GM12873 (cell line): ENCODE measurements at regions not wholly inside any gene's neighbourhood (a gene's known extent, or its start where the extent isn't known, plus 50 kb on each side); places are given as distances from the start of the nearest gene placed in this dataset.

Experiments used
- TF ChIP-seq, protein P1 (sequence below): IDR thresholded peaks from 2 replicates; pipeline ENCODE4 v1.5.1; 2012; ENCODE audit warnings: low read depth, mild to moderate bottlenecking, moderate library complexity, low read length, control low read depth; ENCODE audit not compliant: insufficient read depth; ENCODE audit errors: missing control alignments

DNA sequence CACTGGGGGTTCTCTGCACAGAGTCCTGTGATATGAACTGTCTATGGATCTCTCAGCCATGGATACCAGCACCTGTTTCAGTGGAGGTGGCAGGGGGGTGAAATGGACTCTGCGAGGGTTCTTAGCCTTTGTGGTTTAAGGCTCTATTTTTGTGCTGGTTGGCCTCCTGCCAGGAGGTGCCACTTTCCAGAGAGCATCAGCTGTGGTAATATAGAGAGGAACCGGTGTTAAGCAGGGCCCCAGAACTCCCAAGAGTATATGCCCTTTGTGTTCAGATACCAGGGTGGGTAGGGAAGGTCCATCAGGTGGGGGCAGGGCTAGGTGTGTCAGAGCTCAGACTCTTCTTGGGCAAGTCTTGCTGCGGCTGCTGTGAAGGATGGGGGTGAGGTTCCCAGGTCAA is 330.0 kb upstream of the PLD5 start:
- TF ChIP-seq, protein P1, sequence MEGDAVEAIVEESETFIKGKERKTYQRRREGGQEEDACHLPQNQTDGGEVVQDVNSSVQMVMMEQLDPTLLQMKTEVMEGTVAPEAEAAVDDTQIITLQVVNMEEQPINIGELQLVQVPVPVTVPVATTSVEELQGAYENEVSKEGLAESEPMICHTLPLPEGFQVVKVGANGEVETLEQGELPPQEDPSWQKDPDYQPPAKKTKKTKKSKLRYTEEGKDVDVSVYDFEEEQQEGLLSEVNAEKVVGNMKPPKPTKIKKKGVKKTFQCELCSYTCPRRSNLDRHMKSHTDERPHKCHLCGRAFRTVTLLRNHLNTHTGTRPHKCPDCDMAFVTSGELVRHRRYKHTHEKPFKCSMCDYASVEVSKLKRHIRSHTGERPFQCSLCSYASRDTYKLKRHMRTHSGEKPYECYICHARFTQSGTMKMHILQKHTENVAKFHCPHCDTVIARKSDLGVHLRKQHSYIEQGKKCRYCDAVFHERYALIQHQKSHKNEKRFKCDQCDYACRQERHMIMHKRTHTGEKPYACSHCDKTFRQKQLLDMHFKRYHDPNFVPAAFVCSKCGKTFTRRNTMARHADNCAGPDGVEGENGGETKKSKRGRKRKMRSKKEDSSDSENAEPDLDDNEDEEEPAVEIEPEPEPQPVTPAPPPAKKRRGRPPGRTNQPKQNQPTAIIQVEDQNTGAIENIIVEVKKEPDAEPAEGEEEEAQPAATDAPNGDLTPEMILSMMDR = no peak

DNA sequence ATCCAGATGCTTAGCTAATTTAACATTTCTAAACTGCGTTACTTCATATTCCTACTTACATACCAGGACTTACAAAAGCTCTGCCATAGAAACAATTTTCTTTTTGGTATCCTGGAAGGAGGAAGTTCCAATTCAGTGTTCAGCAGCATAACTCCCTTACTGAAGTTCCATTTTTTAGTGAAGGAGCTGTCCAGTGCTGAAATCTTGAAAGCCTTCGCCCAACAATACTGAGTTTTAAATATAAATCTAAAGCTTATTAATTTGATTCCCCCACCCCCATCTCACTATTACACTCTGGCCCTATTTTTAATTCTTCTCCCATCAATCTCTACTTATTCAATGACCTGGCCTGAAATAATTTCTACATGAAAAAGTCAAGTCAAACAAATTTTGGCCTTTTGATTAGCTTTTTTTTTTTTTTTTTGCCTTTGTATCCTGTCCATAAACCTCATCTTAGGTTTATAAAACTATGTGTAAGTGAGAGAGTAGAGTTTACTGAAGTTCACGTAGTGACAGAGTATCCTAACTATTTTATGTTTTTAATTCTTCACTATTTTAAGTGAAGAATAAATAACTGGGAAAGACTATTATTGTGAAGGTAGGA is 323.0 kb upstream of the PLD5 start:
- TF ChIP-seq, protein P1 = no peak

DNA sequence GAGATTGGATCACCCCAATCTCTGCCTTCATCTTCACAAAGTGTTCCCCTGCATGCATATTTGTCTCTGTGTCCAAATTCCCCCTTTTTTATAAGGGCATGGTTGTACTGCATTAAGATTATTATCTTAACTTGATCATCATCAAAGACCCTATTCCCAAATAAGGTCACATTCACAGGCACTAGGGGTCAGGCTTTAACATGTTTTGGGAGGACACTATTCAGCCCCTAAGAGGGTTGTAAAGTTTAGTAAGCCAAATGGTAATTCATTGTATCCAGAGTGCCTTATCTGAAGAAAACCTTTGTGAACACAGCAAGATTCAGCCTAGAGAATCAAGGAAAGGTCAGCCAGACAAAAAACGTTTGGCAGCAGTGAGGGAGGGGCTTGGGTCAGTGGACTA is 317.6 kb upstream of the PLD5 start:
- TF ChIP-seq, protein P1 = no peak

DNA sequence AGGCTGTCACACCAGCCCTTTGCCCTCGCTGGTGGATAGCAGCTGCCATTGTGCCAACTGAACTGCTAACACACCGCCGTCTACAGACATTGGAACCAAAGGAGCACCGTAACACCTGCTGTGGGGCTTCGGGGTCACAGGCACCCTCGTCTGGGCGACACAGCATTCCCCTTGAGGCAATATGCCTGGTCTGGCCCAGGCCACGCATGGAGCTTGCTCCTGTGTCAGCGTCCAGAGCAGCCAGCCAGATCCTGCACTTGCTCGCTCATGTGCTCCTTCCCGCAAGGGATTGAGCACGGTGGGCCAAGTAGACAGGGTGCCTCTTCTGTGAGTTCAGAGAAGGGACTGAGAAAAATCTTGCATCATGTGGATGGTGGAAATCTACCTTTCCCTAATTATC is 314.6 kb upstream of the PLD5 start:
- TF ChIP-seq, protein P1 = no peak

DNA sequence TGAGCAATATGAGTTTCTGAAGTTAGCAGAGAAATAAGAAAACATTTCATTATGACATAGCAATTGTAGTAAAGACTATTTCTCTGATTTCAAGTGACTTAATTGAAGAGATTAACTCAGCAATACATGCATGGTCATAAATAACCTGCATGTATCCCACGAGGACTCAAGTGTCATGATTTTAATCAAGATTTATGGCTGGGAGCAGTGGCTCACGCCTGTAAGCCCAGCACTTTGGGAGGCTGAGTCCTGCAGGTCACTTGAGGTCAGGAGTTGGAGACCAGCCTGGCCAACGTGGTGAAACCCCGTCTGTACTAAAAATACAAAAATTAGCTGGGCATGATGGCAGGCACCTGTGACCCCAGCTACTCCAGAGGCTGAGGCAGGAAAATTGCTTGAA is 311.9 kb upstream of the PLD5 start:
- TF ChIP-seq, protein P1 = no peak

GRCh38 chr1:242828828-242829227 is 304.3 kb upstream of the PLD5 start:
- TF ChIP-seq, protein P1 = no peak

GRCh38 chr1:242828199-242828598 is 303.7 kb upstream of the PLD5 start:
- TF ChIP-seq, protein P1 = no peak
